ENCODE measurements at regions not wholly inside any gene's neighbourhood (a gene's known extent, or its start where the extent isn't known, plus 50 kb on each side); places are given as distances from the start of the nearest gene placed in this dataset.

DNA sequence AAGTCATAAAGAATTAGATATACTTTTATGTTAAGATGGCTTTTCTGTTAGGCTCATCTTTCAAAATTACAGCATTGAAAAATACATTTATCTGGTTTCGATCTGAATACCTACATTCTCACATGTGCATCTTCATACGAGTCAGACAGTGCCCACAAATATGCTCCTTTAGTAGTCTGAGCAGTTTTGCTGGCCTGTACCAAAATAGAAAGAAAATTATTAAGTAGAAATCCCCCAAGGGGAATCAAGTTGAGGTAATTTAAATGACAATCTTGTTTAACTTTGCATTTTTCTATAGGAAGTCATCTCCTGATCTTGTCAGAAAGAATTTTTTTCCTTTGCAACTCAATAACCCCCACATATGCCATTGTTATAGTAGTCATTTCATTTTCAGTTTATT is 287.4 kb upstream of the SEMA3D start:
- TF ChIP-seq, protein P1, sequence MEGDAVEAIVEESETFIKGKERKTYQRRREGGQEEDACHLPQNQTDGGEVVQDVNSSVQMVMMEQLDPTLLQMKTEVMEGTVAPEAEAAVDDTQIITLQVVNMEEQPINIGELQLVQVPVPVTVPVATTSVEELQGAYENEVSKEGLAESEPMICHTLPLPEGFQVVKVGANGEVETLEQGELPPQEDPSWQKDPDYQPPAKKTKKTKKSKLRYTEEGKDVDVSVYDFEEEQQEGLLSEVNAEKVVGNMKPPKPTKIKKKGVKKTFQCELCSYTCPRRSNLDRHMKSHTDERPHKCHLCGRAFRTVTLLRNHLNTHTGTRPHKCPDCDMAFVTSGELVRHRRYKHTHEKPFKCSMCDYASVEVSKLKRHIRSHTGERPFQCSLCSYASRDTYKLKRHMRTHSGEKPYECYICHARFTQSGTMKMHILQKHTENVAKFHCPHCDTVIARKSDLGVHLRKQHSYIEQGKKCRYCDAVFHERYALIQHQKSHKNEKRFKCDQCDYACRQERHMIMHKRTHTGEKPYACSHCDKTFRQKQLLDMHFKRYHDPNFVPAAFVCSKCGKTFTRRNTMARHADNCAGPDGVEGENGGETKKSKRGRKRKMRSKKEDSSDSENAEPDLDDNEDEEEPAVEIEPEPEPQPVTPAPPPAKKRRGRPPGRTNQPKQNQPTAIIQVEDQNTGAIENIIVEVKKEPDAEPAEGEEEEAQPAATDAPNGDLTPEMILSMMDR (IDR thresholded peaks at IDR 0.05), result no peak
- TF ChIP-seq POLR2A (IDR thresholded peaks at IDR 0.05) (no peak), POLR2AphosphoS5 (IDR thresholded peaks at IDR 0.05) (no peak)
